ENCODE measurements at regions not wholly inside any gene's neighbourhood (a gene's known extent, or its start where the extent isn't known, plus 50 kb on each side); places are given as distances from the start of the nearest gene placed in this dataset.
"Not testable (repeated sequence)": the region's sequence is repeated elsewhere in the genome, so short reads cannot be mapped to it uniquely, and the experiment has no call there.

- no peak for ATAC-seq
- Histone ChIP-seq H3K27ac (no peak overlapping the region), H3K36me3 (no peaks in the 10 kb centered on the region), H3K27me3 (ENCODE audit: low read depth) (no peaks in the 10 kb centered on the region), H3K4me1 (no peaks in the 10 kb centered on the region), H3K9me3 (no peaks in the 10 kb centered on the region), H3K4me3 (no peak overlapping the region)
- intact Hi-C loops (cut with DNase I) = no loop called here
- DNase-seq = no peak
- no peak for TF ChIP-seq CTCF (IDR thresholded peaks at IDR 0.05)
Observed at GRCh38 chr6:93859971-93860370, 440.6 kb upstream of the EPHA7 start.

- no peak for TF ChIP-seq CTCF (IDR thresholded peaks at IDR 0.05)
- H3K4me1 ChIP-seq = no peaks in the 10 kb centered on the region
- no peak overlapping the region for H3K4me3 ChIP-seq
- ATAC-seq = no peak
- no peaks in the 10 kb centered on the region for H3K9me3 ChIP-seq
- no peak overlapping the region for H3K27ac ChIP-seq
- H3K36me3 ChIP-seq = no peaks in the 10 kb centered on the region
- DNase-seq = no peak
- intact Hi-C loops (cut with DNase I) = no loop called here
- H3K27me3 ChIP-seq (ENCODE audit: low read depth) = no peaks in the 10 kb centered on the region
Observed at GRCh38 chr6:93858213-93858612, 438.9 kb upstream of the EPHA7 start.

GRCh38 chr6:93849857-93850256, 430.5 kb upstream of the EPHA7 start:
- no peak for TF ChIP-seq CTCF (IDR thresholded peaks at IDR 0.05)
- ATAC-seq = no peak

GRCh38 chr6:93848031-93848742, 428.8 kb upstream of the EPHA7 start:
- no peak overlapping the region for H3K4me3 ChIP-seq
- no peaks in the 10 kb centered on the region for H3K9me3 ChIP-seq
- no peaks in the 10 kb centered on the region for H3K4me1 ChIP-seq
- no peak overlapping the region for H3K27ac ChIP-seq
- no peak for TF ChIP-seq CTCF (IDR thresholded peaks at IDR 0.05)
- no peak for DNase-seq
- intact Hi-C loops (cut with DNase I) = no loop called here
- H3K27me3 ChIP-seq (ENCODE audit: low read depth) = no peaks in the 10 kb centered on the region
- no peaks in the 10 kb centered on the region for H3K36me3 ChIP-seq
- ATAC-seq = no peak

More at GRCh38 chr6:93849857-93850256, 430.5 kb upstream of the EPHA7 start:
- Histone ChIP-seq H3K27ac (no peak overlapping the region), H3K36me3 (no peaks in the 10 kb centered on the region), H3K4me3 (no peak overlapping the region), H3K9me3 (no peaks in the 10 kb centered on the region), H3K27me3 (ENCODE audit: low read depth) (no peaks in the 10 kb centered on the region), H3K4me1 (no peaks in the 10 kb centered on the region)
- intact Hi-C loops (cut with DNase I) = no loop called here
- no peak for DNase-seq

GRCh38 chr6:93842178-93842577, 422.8 kb upstream of the EPHA7 start:
- no peak for TF ChIP-seq CTCF (IDR thresholded peaks at IDR 0.05)
- Histone ChIP-seq H3K27me3 (ENCODE audit: low read depth) (no peaks in the 10 kb centered on the region), H3K4me3 (no peak overlapping the region), H3K27ac (no peak overlapping the region), H3K36me3 (no peaks in the 10 kb centered on the region), H3K4me1 (no peaks in the 10 kb centered on the region), H3K9me3 (no peaks in the 10 kb centered on the region)
- ATAC-seq (no peak), DNase-seq (no peak)
- intact Hi-C loops (cut with DNase I) = no loop called here

- ATAC-seq; H3K36me3 ChIP-seq; H3K27me3 ChIP-seq (ENCODE audit: low read depth); H3K4me1 ChIP-seq; H3K27ac ChIP-seq; DNase-seq; H3K9me3 ChIP-seq; H3K4me3 ChIP-seq; intact Hi-C loops (cut with DNase I): not testable (repeated sequence)
Observed at GRCh38 chr6:93835451-93836145, 416.2 kb upstream of the EPHA7 start.

GRCh38 chr6:93835026-93835425, 415.7 kb upstream of the EPHA7 start:
- H3K27me3 ChIP-seq (ENCODE audit: low read depth); H3K4me3 ChIP-seq; intact Hi-C loops (cut with DNase I): not testable (repeated sequence)

GRCh38 chr6:93833326-93833725, 414.0 kb upstream of the EPHA7 start:
- intact Hi-C loops (cut with DNase I); H3K9me3 ChIP-seq; H3K4me3 ChIP-seq; H3K27ac ChIP-seq; H3K27me3 ChIP-seq (ENCODE audit: low read depth); ATAC-seq; H3K4me1 ChIP-seq; DNase-seq; H3K36me3 ChIP-seq: not testable (repeated sequence)

More at GRCh38 chr6:93835026-93835425, 415.7 kb upstream of the EPHA7 start:
- not testable (repeated sequence) for H3K27ac ChIP-seq, H3K9me3 ChIP-seq, DNase-seq, H3K4me1 ChIP-seq, H3K36me3 ChIP-seq, ATAC-seq

- ATAC-seq; H3K4me3 ChIP-seq; DNase-seq; H3K36me3 ChIP-seq; H3K27me3 ChIP-seq (ENCODE audit: low read depth); intact Hi-C loops (cut with DNase I); H3K4me1 ChIP-seq; H3K27ac ChIP-seq; H3K9me3 ChIP-seq: not testable (repeated sequence)
Observed at GRCh38 chr6:93829757-93830156, 410.4 kb upstream of the EPHA7 start.
